ENCODE measurements at regions not wholly inside any gene's neighbourhood (a gene's known extent, or its start where the extent isn't known, plus 50 kb on each side); places are given as distances from the start of the nearest gene placed in this dataset.

DNA sequence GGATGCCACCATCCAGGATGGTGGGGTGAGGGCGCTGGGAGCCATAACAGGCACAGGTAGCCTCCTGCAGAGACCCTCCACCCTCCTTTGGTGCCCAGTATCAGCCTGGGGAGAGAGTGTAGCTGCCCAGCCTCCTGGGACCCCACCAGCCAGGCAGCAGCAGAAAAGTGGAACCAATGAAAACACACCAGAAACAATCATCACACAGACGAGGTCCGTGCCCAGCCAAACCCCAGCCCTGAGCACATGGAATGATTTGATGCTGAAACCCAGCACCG is 285.1 kb downstream of the PTPRU start:
- no peaks in the 10 kb centered on the region for H3K36me3 ChIP-seq
- in situ Hi-C loops (cut with MboI; ENCODE audit: low sequenced_read_pairs in 4 of 4), result no loop called here
- H3K4me3 ChIP-seq, result no peak overlapping the region
- no peaks in the 10 kb centered on the region for H3K9me3 ChIP-seq
- intact Hi-C loops (cut with DNase I; ENCODE audit: low total_unique reads), result no loop called here
- DNase-seq (no peak), ATAC-seq (no peak)
- no peaks in the 10 kb centered on the region for H3K4me1 ChIP-seq
- H3K27ac ChIP-seq, result no peak overlapping the region
- H3K27me3 ChIP-seq, result peaks cover 5 to 10% (median 7%) of the 10 kb centered on the region in 3 donors
- TF ChIP-seq POLR2A (IDR thresholded peaks at IDR 0.05), result no peak
- TF ChIP-seq, protein P1, sequence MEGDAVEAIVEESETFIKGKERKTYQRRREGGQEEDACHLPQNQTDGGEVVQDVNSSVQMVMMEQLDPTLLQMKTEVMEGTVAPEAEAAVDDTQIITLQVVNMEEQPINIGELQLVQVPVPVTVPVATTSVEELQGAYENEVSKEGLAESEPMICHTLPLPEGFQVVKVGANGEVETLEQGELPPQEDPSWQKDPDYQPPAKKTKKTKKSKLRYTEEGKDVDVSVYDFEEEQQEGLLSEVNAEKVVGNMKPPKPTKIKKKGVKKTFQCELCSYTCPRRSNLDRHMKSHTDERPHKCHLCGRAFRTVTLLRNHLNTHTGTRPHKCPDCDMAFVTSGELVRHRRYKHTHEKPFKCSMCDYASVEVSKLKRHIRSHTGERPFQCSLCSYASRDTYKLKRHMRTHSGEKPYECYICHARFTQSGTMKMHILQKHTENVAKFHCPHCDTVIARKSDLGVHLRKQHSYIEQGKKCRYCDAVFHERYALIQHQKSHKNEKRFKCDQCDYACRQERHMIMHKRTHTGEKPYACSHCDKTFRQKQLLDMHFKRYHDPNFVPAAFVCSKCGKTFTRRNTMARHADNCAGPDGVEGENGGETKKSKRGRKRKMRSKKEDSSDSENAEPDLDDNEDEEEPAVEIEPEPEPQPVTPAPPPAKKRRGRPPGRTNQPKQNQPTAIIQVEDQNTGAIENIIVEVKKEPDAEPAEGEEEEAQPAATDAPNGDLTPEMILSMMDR (IDR thresholded peaks at IDR 0.05 in 4 of 5, conservative IDR thresholded peaks at IDR 0.05 in 1 of 5), result no peak

DNA sequence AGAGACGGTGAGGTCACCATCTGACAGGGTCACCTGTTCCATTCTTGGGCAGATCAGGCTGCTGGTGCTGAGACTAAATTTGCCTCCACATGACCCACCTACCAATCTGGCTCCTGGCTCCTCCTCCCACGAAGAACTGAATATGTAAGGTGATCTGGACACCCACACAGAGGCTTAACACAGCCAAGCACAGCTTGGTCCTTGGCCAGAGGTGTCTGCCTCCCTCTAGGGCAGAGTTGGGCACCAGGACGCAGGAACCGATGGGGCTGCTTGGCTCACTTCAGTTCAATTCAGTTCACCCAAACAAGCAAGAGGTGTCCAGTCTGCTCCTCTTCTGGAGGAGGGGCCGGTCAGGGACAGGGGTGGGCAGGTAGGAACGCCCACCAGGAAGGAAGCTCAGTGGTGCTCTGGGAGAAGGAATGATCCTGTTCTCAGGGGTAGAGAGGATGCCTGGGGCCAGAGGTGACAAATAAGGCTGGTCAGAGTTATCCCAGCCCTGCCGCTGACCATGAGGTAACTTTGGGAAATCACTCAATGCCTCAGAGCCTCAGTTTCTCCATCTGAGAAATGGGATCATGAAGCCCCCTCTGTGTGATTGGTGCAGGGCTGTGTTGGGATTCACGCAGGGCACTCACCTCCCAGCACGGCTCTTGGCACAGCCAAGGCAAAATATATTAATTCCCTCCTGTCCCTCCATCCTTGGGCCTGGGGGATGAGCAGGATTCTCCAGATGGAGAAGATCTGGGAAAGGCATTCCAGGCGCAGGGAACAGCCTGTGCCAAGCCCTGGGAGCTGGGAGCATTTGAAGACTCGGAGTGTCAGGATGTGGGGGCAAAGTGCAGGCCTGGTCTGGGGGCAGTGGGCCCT is 284.5 kb downstream of the PTPRU start:
- no peaks in the 10 kb centered on the region for H3K9me3 ChIP-seq
- H3K4me3 ChIP-seq, result no peak overlapping the region
- no peak for ATAC-seq
- no peak for DNase-seq
- in situ Hi-C loops (cut with MboI; ENCODE audit: low sequenced_read_pairs in 4 of 4), result no loop called here
- no peaks in the 10 kb centered on the region for H3K4me1 ChIP-seq
- H3K27me3 ChIP-seq, result peaks cover 5 to 10% (median 7%) of the 10 kb centered on the region in 3 donors
- H3K36me3 ChIP-seq, result no peaks in the 10 kb centered on the region
- H3K27ac ChIP-seq, result no peak overlapping the region
- TF ChIP-seq, protein P1 (IDR thresholded peaks at IDR 0.05 in 4 of 5, conservative IDR thresholded peaks at IDR 0.05 in 1 of 5), result no peak
- TF ChIP-seq POLR2A (IDR thresholded peaks at IDR 0.05), result no peak
- intact Hi-C loops (cut with DNase I; ENCODE audit: low total_unique reads), result no loop called here

DNA sequence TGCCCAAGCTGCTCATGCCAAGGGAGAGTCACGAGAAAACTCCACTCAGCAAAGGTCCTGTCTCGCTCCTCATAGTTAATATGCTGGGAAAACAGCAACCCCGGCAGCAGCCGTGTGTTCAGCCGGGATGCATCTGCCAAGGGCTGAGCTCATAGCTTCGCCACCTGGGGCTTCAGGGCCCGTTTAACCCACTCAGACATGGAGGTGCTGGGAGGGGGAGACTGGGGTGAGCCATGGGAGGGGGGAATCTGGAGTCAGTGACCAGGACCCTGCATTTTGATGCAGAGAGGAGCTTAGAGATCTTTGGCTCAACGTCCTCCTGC is 283.4 kb downstream of the PTPRU start:
- no peaks in the 10 kb centered on the region for H3K36me3 ChIP-seq
- DNase-seq (no peak), ATAC-seq (no peak)
- no peaks in the 10 kb centered on the region for H3K4me1 ChIP-seq
- intact Hi-C loops (cut with DNase I; ENCODE audit: low total_unique reads), result no loop called here
- H3K27ac ChIP-seq, result no peak overlapping the region
- no peak overlapping the region for H3K4me3 ChIP-seq
- in situ Hi-C loops (cut with MboI; ENCODE audit: low sequenced_read_pairs in 4 of 4), result no loop called here
- H3K9me3 ChIP-seq, result no peaks in the 10 kb centered on the region
- H3K27me3 ChIP-seq, result peaks cover 5 to 10% (median 7%) of the 10 kb centered on the region in 3 donors
- TF ChIP-seq, protein P1 (IDR thresholded peaks at IDR 0.05 in 4 of 5, conservative IDR thresholded peaks at IDR 0.05 in 1 of 5), result no peak
- no peak for TF ChIP-seq POLR2A (IDR thresholded peaks at IDR 0.05)

DNA sequence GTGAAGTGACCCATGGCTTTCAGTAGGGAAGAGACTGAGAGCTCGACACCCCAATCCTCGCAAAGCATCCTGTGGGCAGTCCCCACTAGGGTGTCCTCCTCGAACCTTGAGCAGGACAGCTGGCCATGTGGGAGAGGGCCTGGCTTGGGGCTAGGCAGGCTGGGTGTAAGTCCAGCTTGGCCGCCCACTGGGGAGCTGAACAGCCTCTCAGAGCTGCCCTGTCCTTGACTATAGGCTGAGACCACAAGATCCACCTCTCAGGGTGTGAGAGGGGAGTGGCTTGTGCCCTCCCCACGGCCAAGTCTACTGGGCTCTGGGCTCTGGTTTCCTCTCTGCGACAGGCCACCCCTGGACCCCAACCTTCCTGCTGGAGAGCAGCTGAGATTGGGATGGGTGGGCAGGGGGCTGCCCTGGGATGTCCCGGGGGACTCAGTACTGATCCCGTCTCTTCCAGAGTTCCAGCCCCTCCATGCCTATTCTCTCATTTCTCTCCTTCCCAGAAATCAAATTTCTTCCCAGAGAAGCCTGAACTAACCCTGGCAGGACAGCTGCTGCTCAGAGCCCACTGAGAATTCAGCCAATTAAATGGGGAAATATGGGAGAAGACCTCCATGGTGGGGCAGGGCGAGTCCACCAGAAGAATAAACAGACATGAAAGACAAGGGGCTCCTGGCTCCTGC is 282.9 kb downstream of the PTPRU start:
- Histone ChIP-seq H3K4me1 (no peaks in the 10 kb centered on the region), H3K36me3 (no peaks in the 10 kb centered on the region), H3K4me3 (no peak overlapping the region), H3K27me3 (peaks cover 5 to 10% (median 7%) of the 10 kb centered on the region in 3 donors), H3K9me3 (no peaks in the 10 kb centered on the region), H3K27ac (no peak overlapping the region)
- DNase-seq (no peak), ATAC-seq (no peak)
- TF ChIP-seq, protein P1 (IDR thresholded peaks at IDR 0.05 in 4 of 5, conservative IDR thresholded peaks at IDR 0.05 in 1 of 5), result no peak
- no peak for TF ChIP-seq POLR2A (IDR thresholded peaks at IDR 0.05)
- intact Hi-C loops (cut with DNase I; ENCODE audit: low total_unique reads) (no loop called here), in situ Hi-C loops (cut with MboI; ENCODE audit: low sequenced_read_pairs in 4 of 4) (no loop called here)

All from gastrocnemius medialis (tissue), 4 donors.